Activated naive CD4-positive, alpha-beta T cell (primary cell): ENCODE measurements at regions not wholly inside any gene's neighbourhood (a gene's known extent, or its start where the extent isn't known, plus 50 kb on each side); places are given as distances from the start of the nearest gene placed in this dataset.
"Not testable (repeated sequence)": the region's sequence is repeated elsewhere in the genome, so short reads cannot be mapped to it uniquely, and the experiment has no call there.

Experiments used
- DNase-seq, 4 experiments: peaks; one replicate each; lab custom pipeline; 2025; lab: John Stamatoyannopoulos, UW

DNA sequence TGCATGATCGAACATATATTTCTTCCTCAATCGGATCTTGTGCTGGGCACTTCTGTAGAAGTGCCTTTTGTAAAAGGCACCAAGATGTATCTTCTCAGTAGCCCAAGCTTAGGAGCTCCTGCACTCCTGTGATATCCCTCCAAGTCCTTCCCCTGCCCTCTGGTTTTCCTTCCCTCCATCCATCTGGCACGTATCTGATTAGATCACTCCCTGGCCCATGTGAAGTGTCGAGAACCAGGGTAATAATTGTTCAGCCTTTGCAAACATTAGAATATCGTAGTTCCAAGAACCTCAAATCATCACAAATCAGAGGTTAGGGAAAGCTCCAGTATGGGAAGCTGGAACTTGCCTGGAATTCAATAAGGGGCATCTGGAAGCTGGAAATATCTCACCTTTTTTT, 221.1 kb upstream of the AUTS2 start:
- DNase-seq = no peak

DNA sequence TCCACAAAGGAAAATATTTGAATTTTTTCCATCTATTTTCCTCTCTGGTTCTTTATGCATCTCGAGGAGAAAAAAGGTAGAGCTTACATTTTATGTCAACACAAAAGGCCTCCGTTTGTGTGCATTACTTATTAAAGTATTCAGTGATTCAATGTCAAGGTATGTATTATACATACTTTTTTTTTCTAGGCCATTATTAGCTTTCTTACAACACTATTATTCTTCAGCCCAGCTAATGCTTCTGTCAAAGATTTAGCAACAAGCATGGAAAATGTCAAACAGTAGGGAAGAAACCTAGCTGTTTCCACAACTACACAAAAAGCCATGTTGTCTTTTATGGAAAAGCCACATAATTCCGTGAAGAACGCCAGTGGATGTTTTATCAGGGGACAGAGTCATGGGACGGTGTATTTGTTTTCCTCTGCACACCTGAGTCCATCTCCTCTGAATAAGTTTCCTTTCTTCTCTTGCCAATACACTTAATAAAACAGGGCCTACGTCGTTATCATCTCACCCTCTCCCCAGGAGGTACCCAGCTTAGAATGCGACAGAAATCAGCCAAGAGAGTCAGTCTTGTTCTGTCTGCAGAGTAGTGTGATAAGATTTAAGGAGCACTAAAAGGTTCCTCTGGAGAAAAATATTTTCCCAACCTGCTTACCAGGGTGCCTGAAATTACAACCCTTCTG, 209.7 kb upstream of the AUTS2 start:
- DNase-seq = no peak

DNA sequence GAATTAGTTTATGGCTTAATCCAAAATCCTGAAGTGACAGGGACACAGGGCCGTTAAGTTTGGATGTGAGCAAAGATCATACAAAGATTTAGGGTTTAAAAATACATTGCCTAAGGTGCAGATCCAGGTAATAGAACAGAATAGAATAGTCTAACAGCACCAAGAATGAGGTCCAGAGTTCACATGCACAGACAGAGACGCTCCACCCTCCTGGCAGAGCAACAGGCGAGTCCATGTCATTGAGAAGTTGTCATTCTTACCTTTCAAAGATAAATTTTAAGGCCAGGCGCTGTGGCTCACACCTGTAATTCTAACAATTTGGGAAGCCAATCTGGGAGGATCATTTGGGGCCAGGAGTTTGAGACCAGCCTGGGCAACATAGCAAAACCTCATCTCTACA, 209.1 kb upstream of the AUTS2 start:
- no peak for DNase-seq

DNA sequence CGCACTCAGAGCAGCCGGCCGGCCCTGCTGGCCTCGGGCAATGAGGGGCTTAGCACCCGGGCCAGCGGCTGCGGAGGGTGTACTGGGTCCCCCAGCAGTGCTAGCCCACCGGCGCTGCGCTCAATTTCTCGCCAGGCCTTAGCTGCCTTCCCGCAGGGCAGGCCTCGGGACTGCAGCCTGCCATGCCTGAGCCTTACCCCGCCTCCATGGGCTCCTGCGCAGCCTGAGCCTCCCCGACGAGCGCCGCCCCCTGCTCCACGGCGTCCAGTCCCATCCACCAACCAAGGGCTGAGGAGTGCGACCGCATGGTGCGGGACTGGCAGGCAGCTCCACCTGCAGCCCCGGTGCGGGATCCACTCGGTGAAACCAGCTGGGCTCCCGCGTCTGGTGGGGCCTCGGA, 204.4 kb upstream of the AUTS2 start:
- DNase-seq = not testable (repeated sequence)

DNA sequence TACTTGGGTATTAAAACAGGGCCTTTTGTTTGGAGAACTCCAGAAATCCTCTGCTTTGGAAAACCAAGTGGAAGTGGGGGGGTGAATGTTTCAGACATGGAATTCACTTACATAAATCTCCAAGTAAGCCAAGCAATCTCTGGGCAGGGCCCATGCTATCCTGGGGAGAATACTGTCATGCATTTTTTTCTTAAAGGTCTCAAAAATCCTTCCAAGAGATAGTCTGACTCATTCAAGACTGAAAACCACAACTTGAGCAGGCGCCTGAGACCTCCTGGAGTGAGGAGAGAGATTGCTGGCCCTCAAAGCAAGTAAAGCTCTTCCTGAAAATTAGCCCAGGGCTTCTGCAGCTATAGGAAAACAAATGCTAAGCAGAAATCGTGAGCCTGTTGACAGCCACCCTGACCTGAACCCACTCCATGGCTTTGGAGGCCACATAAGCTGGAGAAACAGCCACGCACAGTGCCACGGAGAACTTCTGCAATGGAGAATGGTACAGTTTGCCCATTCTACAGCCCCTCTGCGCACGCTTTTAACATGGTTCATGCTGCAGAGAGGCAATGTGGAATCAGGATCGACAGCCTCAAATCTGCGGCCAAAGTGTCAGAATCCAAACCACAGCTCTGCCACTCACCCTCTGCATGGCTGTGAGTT, 203.1 kb upstream of the AUTS2 start:
- DNase-seq = no peak

DNA sequence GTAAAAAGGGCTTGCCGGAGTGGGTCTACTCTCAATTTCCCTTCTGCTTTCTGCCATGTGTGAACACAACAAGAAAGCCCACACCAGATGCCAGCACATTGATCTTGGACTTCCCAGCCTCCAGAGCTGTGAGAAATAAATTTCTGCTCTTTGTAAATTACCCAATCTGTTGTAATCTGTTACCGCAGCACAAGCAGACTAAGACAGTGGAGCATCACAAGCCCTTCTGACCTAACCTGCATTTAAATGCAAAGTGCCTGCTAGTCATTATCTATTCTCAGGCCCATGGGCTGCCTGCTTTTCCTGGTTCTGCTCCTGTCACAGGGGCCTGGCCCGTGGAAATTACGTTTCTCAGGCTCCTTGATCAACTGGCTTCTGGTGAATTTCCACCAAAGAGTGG, 199.3 kb upstream of the AUTS2 start:
- DNase-seq = no peak

DNA sequence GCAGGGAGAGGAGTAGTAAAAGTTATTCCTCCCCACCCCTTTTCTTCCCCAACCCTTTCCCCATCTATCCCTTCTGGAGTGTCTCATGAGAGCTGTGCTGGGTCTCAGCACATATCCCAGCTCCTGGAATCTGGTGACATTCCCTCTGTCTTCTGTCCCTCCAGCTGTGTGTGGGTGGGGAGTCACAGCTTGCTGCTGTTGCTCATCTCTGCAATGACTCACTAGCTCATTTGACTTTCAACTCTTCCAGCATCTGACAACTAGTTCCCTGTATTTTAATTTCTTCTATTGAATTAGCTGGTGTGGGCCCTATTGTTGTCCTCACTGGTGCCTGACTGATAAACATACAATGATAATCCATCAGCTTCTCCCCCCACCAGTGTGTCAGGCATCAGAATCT, 198.9 kb upstream of the AUTS2 start:
- no peak for DNase-seq

DNA sequence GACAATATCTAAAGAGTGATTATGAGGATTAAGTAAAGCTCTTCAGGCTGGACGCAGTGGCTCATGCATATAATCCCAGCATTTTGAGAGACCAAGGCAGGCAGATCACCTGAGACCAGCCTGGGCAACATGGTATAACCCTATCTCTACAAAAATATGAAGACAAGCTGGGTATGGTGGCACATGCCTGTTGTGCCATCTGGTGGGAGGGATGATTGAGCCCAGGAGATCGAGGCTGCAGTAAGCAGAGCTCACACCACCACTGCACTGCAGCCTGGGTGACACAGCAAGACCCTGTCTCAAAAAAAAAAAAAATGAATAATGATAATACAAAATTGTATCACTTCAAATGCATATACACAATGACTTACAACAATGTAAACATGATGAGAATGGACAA, 195.6 kb upstream of the AUTS2 start:
- DNase-seq = no peak

DNA sequence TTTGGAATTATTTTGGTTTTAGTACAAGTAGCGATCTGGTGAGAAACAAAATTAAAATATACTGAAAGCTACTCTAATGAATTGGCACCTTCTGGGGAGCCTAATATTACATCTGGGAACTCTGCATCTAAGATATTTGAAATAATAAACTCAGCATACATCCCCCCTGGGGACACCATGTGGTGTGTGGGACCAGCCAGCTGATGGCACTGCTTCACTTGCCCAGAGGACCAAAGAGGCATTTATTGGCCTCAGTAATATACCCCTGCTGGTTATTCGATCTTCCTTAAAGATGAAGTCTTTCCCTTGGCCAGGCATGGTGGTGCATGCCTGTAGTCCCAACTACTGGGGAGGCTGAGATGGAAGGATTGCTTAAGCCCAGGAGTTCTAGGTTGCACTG, 195.1 kb upstream of the AUTS2 start:
- no peak for DNase-seq

DNA sequence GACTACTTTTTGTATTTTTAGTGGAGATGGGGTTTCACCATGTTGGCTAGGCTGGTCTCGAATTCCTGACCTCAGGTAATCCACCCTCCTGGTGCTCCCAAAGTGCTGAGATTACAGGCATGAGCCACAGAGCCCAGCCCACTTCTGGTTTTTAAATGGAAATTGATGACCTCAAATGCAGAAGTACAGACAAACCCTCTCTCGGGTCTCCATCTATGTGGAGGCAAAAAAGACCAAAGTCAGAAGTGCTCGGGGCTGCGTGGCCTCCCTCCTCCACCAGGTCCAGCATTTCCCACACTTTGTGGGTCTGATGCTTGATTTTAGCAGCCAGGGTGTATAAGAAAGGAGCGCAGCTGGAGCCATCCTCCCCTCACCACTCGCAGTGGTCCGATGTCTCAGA, 187.3 kb upstream of the AUTS2 start:
- no peak for DNase-seq

DNA sequence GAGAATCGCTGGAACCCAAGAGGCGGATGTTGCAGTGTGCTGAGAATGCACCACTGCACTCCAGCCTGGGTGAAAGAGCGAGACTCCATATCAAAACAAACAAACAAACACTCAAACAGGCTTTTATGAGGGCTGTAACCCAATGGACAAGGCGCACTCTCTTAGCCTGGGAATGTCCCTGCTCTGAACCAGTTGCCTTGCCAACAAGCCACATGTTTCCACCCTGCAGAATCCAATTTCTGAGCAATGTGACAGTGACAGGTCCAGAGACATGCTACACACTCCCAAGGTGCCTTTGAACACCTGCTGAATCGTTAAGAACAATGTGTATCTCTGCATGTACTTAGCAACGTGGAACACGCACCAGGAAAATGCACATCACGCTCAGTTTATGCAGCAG, 186.8 kb upstream of the AUTS2 start:
- no peak for DNase-seq

DNA sequence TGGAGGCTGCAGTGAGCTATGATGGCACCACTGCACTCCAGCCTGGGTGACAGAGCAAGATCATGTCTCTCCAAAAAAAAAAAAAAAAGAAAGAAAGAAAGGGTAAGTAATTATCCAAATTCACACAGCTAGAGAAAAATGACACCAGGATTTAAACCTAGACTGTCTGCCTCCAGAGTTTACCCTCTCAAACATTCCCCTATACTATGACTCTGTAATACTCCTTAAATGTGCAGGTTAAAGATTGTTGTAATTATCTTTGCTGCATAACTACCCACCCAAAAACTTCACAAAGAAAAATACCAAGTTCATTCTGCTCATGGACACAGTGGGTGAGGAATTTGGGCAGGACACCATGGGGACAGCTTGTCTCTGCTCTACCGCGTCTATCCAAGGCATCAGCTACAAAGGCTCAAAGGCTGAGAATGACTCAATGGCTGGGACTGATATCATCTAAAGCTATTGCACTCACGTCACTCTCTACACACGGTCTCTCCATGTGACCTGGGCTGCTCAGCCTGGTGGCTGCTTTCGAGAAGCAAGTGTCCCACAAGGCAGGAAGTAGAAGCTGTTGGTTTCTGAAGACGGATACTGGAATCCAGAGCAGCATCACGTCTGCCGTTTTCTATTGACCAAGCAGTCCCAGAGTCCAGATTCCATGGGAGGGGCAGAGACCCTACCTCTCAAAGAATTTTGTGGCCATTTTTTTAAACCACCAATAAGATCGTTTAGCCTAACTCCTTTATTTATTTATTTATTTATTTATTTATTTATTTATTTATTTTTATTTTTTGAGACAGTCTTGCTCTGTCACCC, 185.7 kb upstream of the AUTS2 start:
- no peak for DNase-seq

DNA sequence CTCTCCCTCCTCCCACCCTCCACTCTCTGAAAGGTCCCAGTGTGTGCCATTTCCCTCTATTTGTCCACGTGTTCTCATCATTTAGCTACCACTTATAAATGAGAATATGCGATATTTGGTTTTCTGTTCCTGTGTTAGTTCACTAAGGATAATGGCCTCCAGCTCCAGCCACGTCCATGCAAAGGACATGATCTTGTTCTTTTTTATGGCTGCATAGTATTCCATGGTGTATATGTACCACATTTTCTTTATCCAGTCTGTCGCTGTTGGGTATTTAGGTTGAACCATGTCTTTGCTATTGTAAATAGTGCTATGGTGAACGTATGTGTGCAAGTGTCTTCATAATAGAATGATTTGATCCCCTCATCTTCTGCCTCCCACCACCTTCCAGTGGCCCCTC, 183.7 kb upstream of the AUTS2 start:
- no peak for DNase-seq

DNA sequence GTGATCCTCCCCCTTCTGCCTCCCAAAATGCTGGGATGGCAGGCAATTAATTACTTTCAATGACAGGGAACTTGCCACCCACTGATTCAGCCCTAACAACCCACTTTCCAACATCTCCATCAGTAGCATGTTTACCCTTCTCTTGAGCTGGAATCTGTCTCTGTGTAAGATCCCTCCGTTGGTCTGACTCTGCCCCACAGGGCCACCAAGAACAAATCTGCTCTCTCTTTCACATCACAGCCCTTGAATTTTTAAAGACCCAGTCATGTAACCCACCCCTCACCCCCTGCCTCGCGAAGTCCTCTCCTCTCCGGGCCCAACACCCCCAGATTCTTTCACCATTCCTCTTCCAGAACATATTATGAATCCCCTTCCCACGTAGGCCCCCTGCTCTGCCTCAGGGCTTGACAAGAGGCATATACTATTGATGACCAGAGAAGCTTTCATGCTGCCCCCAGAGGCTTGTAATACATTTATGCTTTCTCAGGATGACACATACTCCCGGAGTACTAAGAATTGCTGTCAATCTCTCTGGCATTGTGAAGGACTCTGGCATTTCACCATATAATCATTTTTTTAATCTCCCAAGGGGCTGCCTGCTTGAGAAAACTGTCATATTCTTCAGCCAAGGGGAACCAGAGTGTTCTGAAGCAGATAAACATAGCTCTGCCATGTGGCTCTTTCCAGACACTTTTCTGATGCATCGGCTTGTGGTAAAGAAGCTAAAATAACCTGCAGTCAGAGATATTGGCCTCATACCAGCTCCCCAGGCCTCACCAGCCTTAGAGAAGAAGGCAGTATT, 179.2 kb upstream of the AUTS2 start:
- DNase-seq = no peak

DNA sequence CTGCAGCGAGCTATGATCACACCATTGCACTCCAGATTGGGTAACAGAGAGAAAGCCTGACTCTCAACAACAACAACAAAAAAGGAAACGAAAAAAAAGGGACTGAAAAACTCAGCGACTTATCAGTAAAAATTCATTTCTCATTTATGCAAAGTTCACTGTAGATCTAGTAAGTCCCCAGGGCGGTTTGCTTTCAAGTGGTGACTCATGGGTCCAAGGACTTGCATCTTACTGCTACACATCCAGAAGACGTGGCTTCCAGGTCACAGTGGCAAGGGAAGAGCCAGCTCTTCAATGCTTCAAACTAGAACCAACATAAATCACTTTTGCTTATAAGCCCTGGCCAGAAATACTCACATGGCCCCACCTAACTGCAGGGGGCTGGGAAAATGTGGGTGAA, 178.3 kb upstream of the AUTS2 start:
- DNase-seq = no peak

DNA sequence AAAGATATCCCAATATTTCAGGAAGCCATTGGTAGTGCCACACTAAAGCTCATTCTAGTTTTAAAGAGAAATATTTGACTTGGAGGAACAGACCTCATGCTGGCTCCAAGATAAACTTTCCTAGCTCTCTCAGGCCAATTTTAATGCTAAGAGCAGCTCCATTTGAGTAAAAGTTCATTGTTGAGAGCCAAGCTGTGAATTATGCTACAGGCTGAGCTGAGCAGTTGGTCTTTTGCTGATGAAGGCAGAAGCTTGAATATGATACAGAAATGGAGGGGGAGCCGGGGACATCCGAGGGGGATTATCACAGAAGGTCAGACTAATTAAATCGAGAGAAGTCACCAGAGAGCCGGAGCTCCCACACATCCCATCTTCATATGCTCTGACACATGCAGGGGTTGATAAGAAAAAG, 175.7 kb upstream of the AUTS2 start:
- no peak for DNase-seq

DNA sequence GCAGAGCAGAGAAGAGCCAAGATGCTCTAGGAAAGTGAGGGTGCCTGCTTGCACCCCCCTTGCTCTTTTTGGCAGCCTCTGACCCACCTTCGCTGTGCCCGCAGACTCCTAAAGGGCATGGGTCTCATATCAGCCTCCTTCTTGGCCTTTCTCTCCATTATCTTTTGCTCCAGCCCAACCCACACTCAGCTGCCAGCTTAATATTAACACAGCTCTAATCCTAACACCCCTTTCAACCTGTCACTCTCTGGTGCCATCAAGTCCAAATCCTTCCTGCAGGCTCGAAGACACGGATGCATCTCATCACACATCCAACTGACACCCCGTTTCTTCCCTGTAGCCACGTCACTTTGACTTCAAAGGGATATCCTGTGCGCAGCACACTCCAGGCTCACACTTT, 171.6 kb upstream of the AUTS2 start:
- DNase-seq = no peak

DNA sequence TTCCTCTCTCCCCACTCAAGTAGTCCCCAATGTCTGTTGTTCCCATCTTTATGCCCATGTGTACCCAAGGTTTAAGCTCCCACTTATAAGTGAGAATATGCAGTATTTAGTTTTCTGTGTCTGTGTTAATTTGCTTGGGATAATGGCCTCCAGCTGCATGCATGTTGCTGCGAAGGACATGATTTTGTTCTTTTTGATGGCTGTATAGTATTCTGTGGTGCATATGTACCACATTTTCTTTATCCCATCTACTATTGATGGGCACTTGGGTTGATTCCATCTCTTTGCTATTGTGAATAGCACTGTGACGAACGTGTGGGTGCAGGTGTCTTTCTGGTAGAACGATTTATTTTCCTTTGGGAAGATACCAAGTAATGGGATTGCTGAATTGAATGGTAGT, 170.2 kb upstream of the AUTS2 start:
- no peak for DNase-seq

DNA sequence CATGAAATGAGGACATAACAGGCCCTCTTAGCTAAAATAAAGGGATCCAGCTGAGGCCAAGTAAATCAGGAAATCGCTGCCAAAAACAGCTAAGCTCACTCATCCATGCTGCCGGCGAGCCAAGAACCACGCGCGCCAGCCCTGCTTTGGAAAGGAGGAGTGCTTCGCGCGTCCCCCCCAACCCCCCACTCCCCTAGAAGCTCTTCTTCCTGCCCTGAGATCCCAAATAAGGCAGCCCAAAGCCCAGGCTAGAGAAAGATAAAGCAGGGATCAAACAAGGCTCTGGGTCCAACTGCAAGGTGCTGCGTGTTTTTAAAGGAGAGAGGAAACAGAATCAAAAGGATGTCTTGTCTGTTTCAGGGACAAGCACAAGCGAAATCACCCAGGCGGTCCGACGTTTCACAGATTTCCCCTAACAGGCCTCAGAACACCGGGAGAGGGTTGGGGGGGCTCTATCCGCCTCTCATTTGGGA, 168.3 kb upstream of the AUTS2 start:
- no peak for DNase-seq

DNA sequence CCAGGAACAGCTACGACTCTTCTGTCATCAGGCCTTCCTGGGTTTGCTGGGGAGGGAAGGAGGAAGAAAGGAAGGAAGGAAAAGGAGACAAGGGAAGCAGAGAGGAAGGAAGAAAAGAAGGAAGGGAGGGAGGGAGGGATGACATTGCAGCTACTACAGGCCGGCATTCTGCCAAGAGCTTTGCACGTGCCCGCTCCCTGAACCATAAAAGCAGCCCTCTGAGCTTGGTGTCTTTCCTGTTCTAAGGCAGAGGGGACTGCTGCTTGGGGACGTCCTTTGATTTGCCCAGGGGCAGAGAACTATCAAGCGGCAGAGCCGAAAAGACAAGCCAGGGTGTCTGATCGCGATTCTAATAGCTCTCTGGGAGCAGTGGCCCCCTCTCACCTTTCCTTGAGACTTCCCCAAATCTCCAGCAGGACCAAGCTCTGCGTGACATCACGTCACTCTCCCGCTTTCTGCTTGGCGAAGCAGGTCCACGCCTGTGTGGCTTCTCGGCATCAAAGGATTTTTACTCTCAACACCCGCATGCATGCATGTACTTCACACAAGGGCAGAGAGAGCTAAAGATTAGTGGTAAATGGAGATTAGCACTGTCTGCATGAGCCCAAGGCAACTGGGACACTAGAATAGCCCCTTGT, 167.8 kb upstream of the AUTS2 start:
- DNase-seq = no peak

DNA sequence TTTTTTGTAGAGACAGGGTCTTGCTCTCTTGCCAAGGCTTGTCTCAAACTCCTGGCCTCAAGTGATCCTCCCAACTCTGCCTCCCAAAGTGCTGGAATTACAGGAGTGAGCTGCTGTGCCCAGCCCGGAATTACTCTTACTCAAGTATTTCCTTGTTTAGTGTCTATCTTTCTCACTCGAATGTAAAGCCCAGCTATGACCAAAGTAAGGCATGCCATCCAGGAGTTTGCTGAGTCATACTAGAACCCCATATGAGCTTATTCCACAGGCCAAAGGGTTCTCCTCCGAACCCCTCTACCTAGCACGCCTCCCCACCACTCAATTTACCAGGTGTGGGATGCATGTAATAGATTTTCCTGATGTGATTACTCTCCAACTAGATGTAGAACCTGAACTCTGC, 166.6 kb upstream of the AUTS2 start:
- DNase-seq = no peak

DNA sequence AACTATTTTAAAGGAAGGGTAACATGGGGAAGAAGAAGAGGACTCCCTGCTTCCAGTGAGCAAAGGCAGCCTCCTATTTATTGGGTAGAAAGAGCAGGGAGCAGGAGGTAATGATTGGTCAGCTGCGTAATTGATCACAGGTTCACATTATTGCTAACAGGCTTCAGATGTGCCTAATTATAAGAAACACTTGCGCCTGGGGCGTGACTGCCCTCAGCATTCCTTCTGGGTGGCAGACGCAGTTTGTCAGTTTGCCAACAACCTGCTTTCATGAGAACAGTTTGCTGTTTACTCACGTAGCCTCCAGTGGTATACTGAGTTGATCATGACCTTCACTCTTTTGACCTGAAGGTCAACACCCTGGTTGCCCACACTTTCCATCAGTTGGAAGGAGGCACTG, 166.0 kb upstream of the AUTS2 start:
- DNase-seq = not testable (repeated sequence)
